CD4-positive, alpha-beta T cell (primary cell): ENCODE measurements at regions not wholly inside any gene's neighbourhood (a gene's known extent, or its start where the extent isn't known, plus 50 kb on each side); places are given as distances from the start of the nearest gene placed in this dataset.

Experiments used
- ATAC-seq: fragments of 200-7000 bp; cut with Tn5 transposase; one replicate; pipeline ENCODE4 v1.10.0; 2022; ENCODE audit warnings: mild to moderate bottlenecking; ENCODE audit not compliant: poor library complexity
- CTCF ChIA-PET: fragments of 350-600 bp; sonication (Branson Sonifier 250); formaldehyde crosslinking; loops from one replicate; lab custom pipeline; 2021; ENCODE audit warnings: antibody characterized with exemption, inconsistent platforms; lab: Charles Lee
- POLR2A ChIA-PET: fragments of 350-600 bp; sonication (Branson Sonifier 250); formaldehyde crosslinking; loops from one replicate; lab custom pipeline; 2021; ENCODE audit warnings: antibody characterized with exemption, inconsistent platforms; lab: Charles Lee
- DNase-seq, 14 experiments: peaks; one replicate each; pipeline ENCODE4 v3.0.0-alpha.2; 2013 to 2020; ENCODE audit warnings: mixed read lengths in 2 of 14
- H3K27ac ChIP-seq, 2 donors: one replicate each; pipeline versions ENCODE4 v1.5.1 to v1.7.0; 2013; ENCODE audit warnings: low read length in 2 of 2, low read depth in 1 of 2, mild to moderate bottlenecking in 1 of 2
- H3K27me3 ChIP-seq, 2 experiments: 1 replicate in 1 of 2; 2 replicates in 1 of 2; pipeline versions ENCODE4 v1.6.1 to v1.7.0; 2013; ENCODE audit warnings: low read length in 2 of 2, control low read depth in 1 of 2, mild to moderate bottlenecking in 1 of 2, moderate library complexity in 1 of 2; ENCODE audit not compliant: insufficient read depth in 2 of 2, control insufficient read depth in 1 of 2
- H3K36me3 ChIP-seq: one replicate; pipeline ENCODE4 v1.6.1; 2013; ENCODE audit warnings: low read length, control low read depth; ENCODE audit not compliant: insufficient read depth
- H3K4me1 ChIP-seq: one replicate; pipeline ENCODE4 v1.6.1; 2013; ENCODE audit warnings: low read length, control low read depth; ENCODE audit not compliant: insufficient read depth
- H3K4me3 ChIP-seq: one replicate; pipeline ENCODE4 v1.5.1; 2013; ENCODE audit warnings: mild to moderate bottlenecking, low read length, moderate library complexity
- H3K9me3 ChIP-seq, 2 experiments: 1 replicate in 1 of 2; 2 replicates in 1 of 2; pipeline versions ENCODE4 v1.6.1 to v1.7.0; 2013; ENCODE audit warnings: low read length in 2 of 2, mild to moderate bottlenecking in 2 of 2, control low read depth in 1 of 2, moderate library complexity in 1 of 2; ENCODE audit not compliant: control insufficient read depth in 1 of 2, insufficient read depth in 1 of 2
- H3K27ac Mint-ChIP-seq: one replicate; pipeline ENCODE4 v1.8.0; 2020; ENCODE audit warnings: mixed read lengths
- H3K27me3 Mint-ChIP-seq: one replicate; pipeline ENCODE4 v1.8.0; 2021; ENCODE audit warnings: mixed read lengths
- H3K36me3 Mint-ChIP-seq: one replicate; pipeline ENCODE4 v1.8.0; 2021; ENCODE audit warnings: low read depth, mixed read lengths
- H3K4me1 Mint-ChIP-seq: one replicate; pipeline ENCODE4 v1.8.0; 2021; ENCODE audit warnings: low read depth, mixed read lengths
- H3K4me3 Mint-ChIP-seq: one replicate; pipeline ENCODE4 v1.8.0; 2020; ENCODE audit warnings: mild to moderate bottlenecking, mixed read lengths
- H3K9me3 Mint-ChIP-seq: one replicate; pipeline ENCODE4 v1.8.0; 2020; ENCODE audit warnings: mixed read lengths
- intact Hi-C, 2 experiments: fragments of 100-400 bp; cut with DNase I in 1 of 2; cut with micrococcal nuclease in 1 of 2; formaldehyde crosslinking; loops; one replicate each; pipeline versions ENCODE4 v1.15.1 to v1.9.0; 2023 to 2025; cut with DNase I, micrococcal nuclease
- TF ChIP-seq, protein P1 (sequence below): fragments of 200-600 bp; IDR thresholded peaks from one replicate; pipeline ENCODE4 v1.8.0; 2022; ENCODE audit warnings: antibody characterized with exemption, mild to moderate bottlenecking

DNA sequence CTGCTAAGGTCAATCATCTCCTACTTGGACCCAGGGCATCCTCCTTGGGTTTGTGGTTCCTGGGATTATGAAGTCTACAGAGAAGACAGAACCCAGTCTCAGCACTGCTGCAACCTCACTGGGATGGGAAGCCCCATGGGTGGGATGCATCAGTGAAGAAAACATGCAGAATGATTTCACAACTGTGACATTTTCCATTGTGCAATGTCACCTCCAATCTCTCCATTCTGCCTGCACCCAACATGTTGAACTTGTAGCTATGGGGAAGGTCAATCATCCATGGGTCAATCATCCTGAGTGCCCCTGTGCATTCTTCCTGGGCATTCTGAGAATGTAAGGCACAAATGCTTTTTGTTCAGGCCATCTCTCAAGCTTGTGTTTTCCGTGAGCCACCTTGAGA is 1004.4 kb upstream of the TMEM132C start:
- H3K4me1 Mint-ChIP-seq = no peaks in the 10 kb centered on the region

GRCh38 chr12:127263621-127264020 is 1003.3 kb upstream of the TMEM132C start:
- H3K36me3 Mint-ChIP-seq = no peaks in the 10 kb centered on the region
- H3K36me3 ChIP-seq = no peaks in the 10 kb centered on the region
- H3K9me3 ChIP-seq = peaks cover 0 to 6% of the 10 kb centered on the region in 2 experiments
- no peak for ATAC-seq
- CTCF ChIA-PET = no interaction called here
- no peak overlapping the region for H3K27ac Mint-ChIP-seq
- intact Hi-C loops = no loop called here
- TF ChIP-seq, protein P1, sequence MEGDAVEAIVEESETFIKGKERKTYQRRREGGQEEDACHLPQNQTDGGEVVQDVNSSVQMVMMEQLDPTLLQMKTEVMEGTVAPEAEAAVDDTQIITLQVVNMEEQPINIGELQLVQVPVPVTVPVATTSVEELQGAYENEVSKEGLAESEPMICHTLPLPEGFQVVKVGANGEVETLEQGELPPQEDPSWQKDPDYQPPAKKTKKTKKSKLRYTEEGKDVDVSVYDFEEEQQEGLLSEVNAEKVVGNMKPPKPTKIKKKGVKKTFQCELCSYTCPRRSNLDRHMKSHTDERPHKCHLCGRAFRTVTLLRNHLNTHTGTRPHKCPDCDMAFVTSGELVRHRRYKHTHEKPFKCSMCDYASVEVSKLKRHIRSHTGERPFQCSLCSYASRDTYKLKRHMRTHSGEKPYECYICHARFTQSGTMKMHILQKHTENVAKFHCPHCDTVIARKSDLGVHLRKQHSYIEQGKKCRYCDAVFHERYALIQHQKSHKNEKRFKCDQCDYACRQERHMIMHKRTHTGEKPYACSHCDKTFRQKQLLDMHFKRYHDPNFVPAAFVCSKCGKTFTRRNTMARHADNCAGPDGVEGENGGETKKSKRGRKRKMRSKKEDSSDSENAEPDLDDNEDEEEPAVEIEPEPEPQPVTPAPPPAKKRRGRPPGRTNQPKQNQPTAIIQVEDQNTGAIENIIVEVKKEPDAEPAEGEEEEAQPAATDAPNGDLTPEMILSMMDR = no peak
- no peak for DNase-seq
- H3K27me3 Mint-ChIP-seq = peaks cover 10% of the 10 kb centered on the region
- POLR2A ChIA-PET = no interaction called here
- H3K9me3 Mint-ChIP-seq = no peaks in the 10 kb centered on the region
- H3K27ac ChIP-seq = no peak overlapping the region
- no peaks in the 10 kb centered on the region for H3K4me1 Mint-ChIP-seq
- H3K4me3 Mint-ChIP-seq = no peak overlapping the region
- H3K4me3 ChIP-seq = no peak overlapping the region
- no peaks in the 10 kb centered on the region for H3K4me1 ChIP-seq
- H3K27me3 ChIP-seq = no peaks in the 10 kb centered on the region

More for the DNA sequence above, 1004.4 kb upstream of the TMEM132C start:
- CTCF ChIA-PET = no interaction called here
- no peak overlapping the region for H3K27ac Mint-ChIP-seq
- TF ChIP-seq, protein P1 = no peak
- no peak for ATAC-seq
- no peaks in the 10 kb centered on the region for H3K4me1 ChIP-seq
- H3K36me3 Mint-ChIP-seq = no peaks in the 10 kb centered on the region
- H3K9me3 ChIP-seq = peaks cover 0 to 6% of the 10 kb centered on the region in 2 experiments
- no peaks in the 10 kb centered on the region for H3K9me3 Mint-ChIP-seq
- no peak overlapping the region for H3K27ac ChIP-seq
- no peak for DNase-seq
- H3K27me3 Mint-ChIP-seq = peaks cover 14% of the 10 kb centered on the region
- no peaks in the 10 kb centered on the region for H3K27me3 ChIP-seq
- POLR2A ChIA-PET = no interaction called here
- intact Hi-C loops = no loop called here
- H3K4me3 ChIP-seq = no peak overlapping the region
- no peak overlapping the region for H3K4me3 Mint-ChIP-seq
- H3K36me3 ChIP-seq = no peaks in the 10 kb centered on the region

GRCh38 chr12:127267128-127267527 is 999.8 kb upstream of the TMEM132C start:
- no peaks in the 10 kb centered on the region for H3K36me3 ChIP-seq
- no peaks in the 10 kb centered on the region for H3K27me3 ChIP-seq
- intact Hi-C loops = no loop called here
- DNase-seq (no peak), ATAC-seq (no peak)
- no peaks in the 10 kb centered on the region for H3K4me1 Mint-ChIP-seq
- no peak overlapping the region for H3K4me3 Mint-ChIP-seq
- H3K4me1 ChIP-seq = no peaks in the 10 kb centered on the region
- H3K27me3 Mint-ChIP-seq = peaks cover 10% of the 10 kb centered on the region
- no peak overlapping the region for H3K27ac ChIP-seq
- POLR2A ChIA-PET = no interaction called here
- H3K4me3 ChIP-seq = no peak overlapping the region
- H3K9me3 ChIP-seq = peaks cover 0 to 6% of the 10 kb centered on the region in 2 experiments
- no peaks in the 10 kb centered on the region for H3K36me3 Mint-ChIP-seq
- TF ChIP-seq, protein P1 = no peak
- H3K9me3 Mint-ChIP-seq = no peaks in the 10 kb centered on the region
- H3K27ac Mint-ChIP-seq = no peak overlapping the region
- CTCF ChIA-PET = no interaction called here
